Omental fat pad (tissue), 3 donors: ENCODE measurements at regions not wholly inside any gene's neighbourhood (a gene's known extent, or its start where the extent isn't known, plus 50 kb on each side); places are given as distances from the start of the nearest gene placed in this dataset.

Experiments
- ATAC-seq: fragments of 150-250 bp; one replicate; pipeline ENCODE4 v1.9.1; 2016; ENCODE audit warnings: mild to moderate bottlenecking, moderate library complexity; ENCODE audit not compliant: low FRiP score
- DNase-seq: peaks from one replicate; pipeline ENCODE4 v3.0.0-alpha.2; 2019; ENCODE audit warnings: low spot score
- TF ChIP-seq, protein P1 (sequence below), 3 donors: fragments of 450-650 bp; IDR thresholded peaks; one replicate each; pipeline ENCODE4 v1.5.1; 2016 to 2017; ENCODE audit warnings: antibody characterized with exemption in 3 of 3, mild to moderate bottlenecking in 3 of 3, moderate library complexity in 2 of 3

DNA sequence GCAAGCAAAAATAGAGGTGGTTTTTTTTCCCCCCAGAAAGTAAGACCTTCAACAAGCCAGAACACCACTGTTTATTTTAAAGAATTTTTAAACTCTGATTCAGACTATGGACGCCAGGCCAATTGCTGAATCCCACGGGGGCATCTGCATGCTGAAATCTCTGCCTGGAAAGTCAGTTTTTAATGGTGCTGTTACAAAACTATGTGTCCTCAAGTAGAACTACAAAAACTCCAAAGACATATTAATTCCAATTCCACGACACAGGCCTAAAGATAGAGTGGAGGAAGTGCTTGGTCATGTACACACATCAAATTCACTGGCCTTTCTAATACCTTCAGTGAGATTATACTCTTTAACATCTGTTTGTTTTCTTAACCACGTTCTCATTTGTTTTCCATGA lies 490.5 kb upstream of the NR2F2 start:
- TF ChIP-seq, protein P1, sequence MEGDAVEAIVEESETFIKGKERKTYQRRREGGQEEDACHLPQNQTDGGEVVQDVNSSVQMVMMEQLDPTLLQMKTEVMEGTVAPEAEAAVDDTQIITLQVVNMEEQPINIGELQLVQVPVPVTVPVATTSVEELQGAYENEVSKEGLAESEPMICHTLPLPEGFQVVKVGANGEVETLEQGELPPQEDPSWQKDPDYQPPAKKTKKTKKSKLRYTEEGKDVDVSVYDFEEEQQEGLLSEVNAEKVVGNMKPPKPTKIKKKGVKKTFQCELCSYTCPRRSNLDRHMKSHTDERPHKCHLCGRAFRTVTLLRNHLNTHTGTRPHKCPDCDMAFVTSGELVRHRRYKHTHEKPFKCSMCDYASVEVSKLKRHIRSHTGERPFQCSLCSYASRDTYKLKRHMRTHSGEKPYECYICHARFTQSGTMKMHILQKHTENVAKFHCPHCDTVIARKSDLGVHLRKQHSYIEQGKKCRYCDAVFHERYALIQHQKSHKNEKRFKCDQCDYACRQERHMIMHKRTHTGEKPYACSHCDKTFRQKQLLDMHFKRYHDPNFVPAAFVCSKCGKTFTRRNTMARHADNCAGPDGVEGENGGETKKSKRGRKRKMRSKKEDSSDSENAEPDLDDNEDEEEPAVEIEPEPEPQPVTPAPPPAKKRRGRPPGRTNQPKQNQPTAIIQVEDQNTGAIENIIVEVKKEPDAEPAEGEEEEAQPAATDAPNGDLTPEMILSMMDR (IDR thresholded peaks at IDR 0.05), result no peak
- ATAC-seq (no peak), DNase-seq (no peak)

DNA sequence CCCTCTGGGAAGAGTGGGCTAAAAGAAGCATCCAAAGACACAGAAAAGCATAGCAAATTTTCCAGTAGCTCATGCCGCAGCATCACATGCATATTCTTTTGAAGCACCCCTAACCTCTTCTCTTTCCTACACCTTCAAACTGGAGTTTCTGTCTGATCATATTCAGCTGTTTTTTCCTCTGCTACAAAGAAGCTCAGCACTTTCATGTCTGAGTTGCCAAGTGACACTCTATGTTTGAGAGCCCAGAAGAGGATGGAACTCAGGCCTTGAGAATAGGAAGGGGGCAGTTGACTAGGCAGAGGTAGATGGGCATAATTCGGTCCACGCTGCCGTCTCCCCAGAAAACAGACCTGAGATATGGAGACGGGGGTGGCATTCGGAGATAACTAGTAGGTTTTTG lies 489.6 kb upstream of the NR2F2 start:
- TF ChIP-seq, protein P1 (IDR thresholded peaks at IDR 0.05), result no peak
- no peak for DNase-seq
- ATAC-seq, result no peak

DNA sequence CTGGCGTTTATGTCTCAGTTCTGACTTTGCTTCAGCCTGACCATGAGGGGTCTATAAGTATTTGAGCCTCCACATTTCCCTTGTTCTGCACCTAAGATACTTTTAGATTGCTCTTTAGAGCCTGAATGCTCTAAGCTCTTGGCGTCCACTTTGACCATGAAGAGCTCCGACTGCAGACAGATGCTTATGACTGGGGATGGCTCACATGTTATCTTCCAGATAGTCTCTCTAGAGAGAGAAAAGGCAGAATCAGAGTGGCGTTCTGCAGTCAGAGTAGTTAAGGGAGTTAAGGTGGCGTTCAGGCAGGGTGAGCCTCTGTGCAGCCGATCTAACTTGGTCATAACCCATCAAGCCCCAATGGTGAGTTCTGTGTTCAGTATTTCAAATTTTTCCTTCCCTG lies 487.9 kb upstream of the NR2F2 start:
- ATAC-seq, result no peak

DNA sequence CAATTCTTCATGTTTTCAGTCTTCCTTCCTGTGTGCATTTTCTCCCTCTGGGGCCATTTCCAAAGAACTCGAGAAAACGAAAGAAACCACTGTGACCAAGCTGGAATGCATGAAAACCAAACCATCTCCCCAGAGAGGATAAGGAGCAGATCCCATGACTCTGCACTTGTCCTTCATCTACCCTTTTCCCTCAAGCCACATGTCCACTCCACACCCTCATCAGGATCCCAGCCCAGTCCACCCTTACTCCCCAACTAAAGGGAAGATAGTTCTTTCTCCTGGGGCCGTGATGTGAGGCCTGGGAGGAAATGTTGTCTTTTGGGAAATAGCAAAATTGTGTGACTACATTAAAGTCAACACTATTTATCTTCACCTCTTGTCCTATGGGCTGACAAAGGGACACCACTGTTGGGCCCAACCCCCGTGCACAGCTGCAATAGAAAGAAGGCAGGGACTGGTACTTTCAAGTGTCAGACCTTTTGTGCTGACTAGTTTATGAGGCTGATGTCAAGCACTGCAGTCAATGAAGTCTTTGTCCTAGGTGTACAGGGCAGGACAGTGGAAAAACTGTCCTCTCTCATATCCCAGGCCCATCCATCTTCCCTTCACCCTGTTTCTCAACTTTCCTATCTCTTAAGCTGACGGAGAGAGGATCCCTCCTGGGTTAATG lies 487.1 kb upstream of the NR2F2 start:
- DNase-seq (no peak), ATAC-seq (no peak)
- TF ChIP-seq, protein P1 (IDR thresholded peaks at IDR 0.05), result no peak

More for the DNA sequence above, 487.9 kb upstream of the NR2F2 start:
- DNase-seq, result no peak
- TF ChIP-seq, protein P1 (IDR thresholded peaks at IDR 0.05), result no peak

DNA sequence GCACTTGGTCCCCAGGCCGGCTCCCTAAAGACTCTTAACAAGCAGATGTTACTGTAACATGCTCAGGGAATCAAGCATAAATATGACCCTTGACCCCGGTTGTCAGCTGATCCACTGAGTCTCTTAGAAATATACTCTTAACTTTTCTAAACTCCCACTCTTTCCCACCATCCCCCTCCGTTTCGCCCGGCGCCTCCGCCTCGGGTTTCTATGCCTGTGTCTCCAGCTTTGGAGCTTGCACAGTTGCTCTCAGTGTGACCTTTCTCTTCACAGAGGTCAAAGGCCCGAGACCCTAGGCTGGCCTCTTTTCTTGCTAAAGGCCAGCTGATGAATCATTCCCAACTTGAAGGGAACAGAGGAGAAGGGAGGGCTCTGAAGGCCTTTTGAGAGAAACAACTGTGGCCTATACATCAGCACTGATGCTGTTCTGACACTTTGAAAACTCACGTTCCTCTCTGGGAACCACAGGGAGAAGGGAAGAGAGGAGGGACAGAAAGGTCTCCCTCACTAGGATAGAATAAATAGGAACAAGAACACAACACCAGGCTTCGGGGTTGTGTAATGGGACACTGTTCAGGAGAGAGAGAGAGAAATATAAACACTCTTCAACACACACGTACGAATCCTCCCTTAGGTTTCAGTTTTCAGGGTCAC lies 484.5 kb upstream of the NR2F2 start:
- ATAC-seq (no peak), DNase-seq (no peak)
- TF ChIP-seq, protein P1 (IDR thresholded peaks at IDR 0.05), result no peak

DNA sequence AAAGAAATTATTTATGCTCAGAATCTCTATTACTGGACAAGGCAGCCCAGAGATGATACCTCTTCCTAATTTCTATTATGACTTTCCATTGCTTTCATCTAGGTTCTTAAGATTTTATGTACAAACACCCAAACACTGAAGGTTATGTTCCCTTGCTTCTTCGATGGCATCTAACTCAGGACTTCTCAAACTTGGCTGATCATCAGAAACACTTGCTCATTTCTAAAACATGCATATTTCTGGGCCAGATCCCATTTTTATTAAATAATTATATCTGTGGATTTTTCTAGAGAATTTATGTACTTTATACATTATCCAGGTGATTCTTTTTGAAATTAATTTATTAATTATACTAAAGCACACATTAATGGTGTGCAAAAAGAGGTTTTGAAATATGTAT lies 482.4 kb upstream of the NR2F2 start:
- DNase-seq (no peak), ATAC-seq (no peak)
- TF ChIP-seq, protein P1 (IDR thresholded peaks at IDR 0.05), result no peak

DNA sequence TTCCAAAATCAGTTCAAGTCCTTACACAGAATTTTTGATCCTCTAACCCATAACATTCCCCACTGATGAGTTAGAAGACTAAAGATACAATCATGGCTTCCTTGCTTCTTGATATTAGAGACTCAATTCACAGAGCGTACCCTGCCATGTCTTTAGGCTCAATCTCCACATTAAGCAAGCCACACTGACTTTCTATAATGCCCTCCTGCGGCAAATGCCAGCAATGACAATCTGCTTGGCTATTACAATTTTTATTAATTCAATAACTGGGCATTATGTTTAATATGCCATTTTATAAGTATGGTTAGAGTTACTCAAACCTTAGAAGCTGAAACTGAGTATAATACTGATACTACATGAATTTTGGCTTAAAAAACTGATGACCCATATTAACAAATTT lies 479.7 kb upstream of the NR2F2 start:
- TF ChIP-seq, protein P1 (IDR thresholded peaks at IDR 0.05), result no peak
- DNase-seq (no peak), ATAC-seq (no peak)
